ENCODE measurements at regions not wholly inside any gene's neighbourhood (a gene's known extent, or its start where the extent isn't known, plus 50 kb on each side); places are given as distances from the start of the nearest gene placed in this dataset.

GRCh38 chr13:83295686-83296085 lies 586.6 kb downstream of the SLITRK1 start:
- H3K4me3 Mint-ChIP-seq: no peak overlapping the region
- CTCF ChIA-PET: no interaction called here

GRCh38 chr13:83286737-83287136 lies 595.5 kb downstream of the SLITRK1 start:
- H3K4me1 ChIP-seq (ENCODE audit: control insufficient read depth in 1 of 2, extremely low read depth in 1 of 2, insufficient read depth in 2 of 2, low read length in 2 of 2): no peaks in the 10 kb centered on the region
- H3K27ac ChIP-seq (ENCODE audit: low read length): no peak overlapping the region
- Mint-ChIP-seq H3K27ac (no peak overlapping the region), H3K36me3 (no peaks in the 10 kb centered on the region), H3K4me1 (no peaks in the 10 kb centered on the region), H3K4me3 (no peak overlapping the region), H3K9me3 (peaks cover 4 to 16% (median 9%) of the 10 kb centered on the region in 3 donors), H3K27me3 (no peaks in the 10 kb centered on the region)
- peaks cover 2% of the 10 kb centered on the region for H3K9me3 ChIP-seq
- DNase-seq (no peak), ATAC-seq (replicated peaks in 1 of 4) (no peak)
- no peaks in the 10 kb centered on the region for H3K27me3 ChIP-seq (replicated peaks in 1 of 2; ENCODE audit: control insufficient read depth in 2 of 2, extremely low read depth in 1 of 2, insufficient read depth in 2 of 2, low read length in 1 of 2)
- no peak overlapping the region for H3K4me3 ChIP-seq (ENCODE audit: control insufficient read depth in 1 of 2, extremely low read depth in 1 of 2, low read length in 1 of 2)
- POLR2A ChIA-PET: no interaction called here
- no peaks in the 10 kb centered on the region for H3K36me3 ChIP-seq (ENCODE audit: control insufficient read depth in 2 of 2, extremely low read depth in 1 of 2, insufficient read depth in 1 of 2, low read length in 1 of 2)
- CTCF ChIA-PET: no interaction called here

More at GRCh38 chr13:83295686-83296085, 586.6 kb downstream of the SLITRK1 start:
- Mint-ChIP-seq H3K4me1 (no peaks in the 10 kb centered on the region), H3K9me3 (peaks cover 15 to 30% (median 17%) of the 10 kb centered on the region in 3 donors), H3K36me3 (no peaks in the 10 kb centered on the region), H3K27me3 (no peaks in the 10 kb centered on the region), H3K27ac (no peak overlapping the region)
- no peak for ATAC-seq (replicated peaks in 1 of 4)
- Histone ChIP-seq H3K36me3 (ENCODE audit: control insufficient read depth in 2 of 2, extremely low read depth in 1 of 2, insufficient read depth in 1 of 2, low read length in 1 of 2) (no peaks in the 10 kb centered on the region), H3K4me3 (ENCODE audit: control insufficient read depth in 1 of 2, extremely low read depth in 1 of 2, low read length in 1 of 2) (no peak overlapping the region), H3K4me1 (ENCODE audit: control insufficient read depth in 1 of 2, extremely low read depth in 1 of 2, insufficient read depth in 2 of 2, low read length in 2 of 2) (no peaks in the 10 kb centered on the region), H3K9me3 (no peaks in the 10 kb centered on the region), H3K27me3 (replicated peaks in 1 of 2; ENCODE audit: control insufficient read depth in 2 of 2, extremely low read depth in 1 of 2, insufficient read depth in 2 of 2, low read length in 1 of 2) (no peaks in the 10 kb centered on the region), H3K27ac (ENCODE audit: low read length) (no peak overlapping the region)
- no peak for DNase-seq
- POLR2A ChIA-PET: no interaction called here

- Mint-ChIP-seq H3K27ac (no peak overlapping the region), H3K36me3 (no peaks in the 10 kb centered on the region), H3K4me1 (no peaks in the 10 kb centered on the region), H3K4me3 (no peak overlapping the region), H3K9me3 (peaks cover 0 to 11% (median 4%) of the 10 kb centered on the region in 3 donors), H3K27me3 (no peaks in the 10 kb centered on the region)
- ATAC-seq (replicated peaks in 1 of 4) (no peak), DNase-seq (no peak)
- ChIA-PET CTCF (no interaction called here), POLR2A (no interaction called here)
- 80% methylated on average over 1 of the region's 1 CpG for WGBS (ENCODE audit: insufficient coverage)
- Histone ChIP-seq H3K9me3 (peaks cover 5% of the 10 kb centered on the region), H3K27ac (ENCODE audit: low read length) (no peak overlapping the region), H3K27me3 (replicated peaks in 1 of 2; ENCODE audit: control insufficient read depth in 2 of 2, extremely low read depth in 1 of 2, insufficient read depth in 2 of 2, low read length in 1 of 2) (no peaks in the 10 kb centered on the region), H3K4me1 (ENCODE audit: control insufficient read depth in 1 of 2, extremely low read depth in 1 of 2, insufficient read depth in 2 of 2, low read length in 2 of 2) (no peaks in the 10 kb centered on the region), H3K4me3 (ENCODE audit: control insufficient read depth in 1 of 2, extremely low read depth in 1 of 2, low read length in 1 of 2) (no peak overlapping the region), H3K36me3 (ENCODE audit: control insufficient read depth in 2 of 2, extremely low read depth in 1 of 2, insufficient read depth in 1 of 2, low read length in 1 of 2) (no peaks in the 10 kb centered on the region)
Observed at GRCh38 chr13:83281654-83282053, 600.6 kb downstream of the SLITRK1 start.

- Mint-ChIP-seq H3K27ac (no peak overlapping the region), H3K4me1 (no peaks in the 10 kb centered on the region), H3K36me3 (no peaks in the 10 kb centered on the region), H3K27me3 (no peaks in the 10 kb centered on the region), H3K4me3 (no peak overlapping the region), H3K9me3 (peaks cover 0 to 12% (median 5%) of the 10 kb centered on the region in 3 donors)
- H3K27ac ChIP-seq (ENCODE audit: low read length): no peak overlapping the region
- no peaks in the 10 kb centered on the region for H3K9me3 ChIP-seq
- H3K4me3 ChIP-seq (ENCODE audit: control insufficient read depth in 1 of 2, extremely low read depth in 1 of 2, low read length in 1 of 2): no peak overlapping the region
- H3K36me3 ChIP-seq (ENCODE audit: control insufficient read depth in 2 of 2, extremely low read depth in 1 of 2, insufficient read depth in 1 of 2, low read length in 1 of 2): no peaks in the 10 kb centered on the region
- no peaks in the 10 kb centered on the region for H3K4me1 ChIP-seq (ENCODE audit: control insufficient read depth in 1 of 2, extremely low read depth in 1 of 2, insufficient read depth in 2 of 2, low read length in 2 of 2)
- no peaks in the 10 kb centered on the region for H3K27me3 ChIP-seq (replicated peaks in 1 of 2; ENCODE audit: control insufficient read depth in 2 of 2, extremely low read depth in 1 of 2, insufficient read depth in 2 of 2, low read length in 1 of 2)
- DNase-seq: no peak
- CTCF ChIA-PET: no interaction called here
- POLR2A ChIA-PET: no interaction called here
- no peak for ATAC-seq (replicated peaks in 1 of 4)
Observed at GRCh38 chr13:83274679-83275078, 607.6 kb downstream of the SLITRK1 start.

- CTCF ChIA-PET: no interaction called here
- POLR2A ChIA-PET: no interaction called here
- Histone ChIP-seq H3K27ac (ENCODE audit: low read length) (no peak overlapping the region), H3K4me3 (ENCODE audit: control insufficient read depth in 1 of 2, extremely low read depth in 1 of 2, low read length in 1 of 2) (no peak overlapping the region), H3K4me1 (ENCODE audit: control insufficient read depth in 1 of 2, extremely low read depth in 1 of 2, insufficient read depth in 2 of 2, low read length in 2 of 2) (no peaks in the 10 kb centered on the region), H3K36me3 (ENCODE audit: control insufficient read depth in 2 of 2, extremely low read depth in 1 of 2, insufficient read depth in 1 of 2, low read length in 1 of 2) (no peaks in the 10 kb centered on the region), H3K27me3 (replicated peaks in 1 of 2; ENCODE audit: control insufficient read depth in 2 of 2, extremely low read depth in 1 of 2, insufficient read depth in 2 of 2, low read length in 1 of 2) (no peaks in the 10 kb centered on the region), H3K9me3 (no peaks in the 10 kb centered on the region)
- no CpG with 5 or more reads among the region's 1 CpG for WGBS (ENCODE audit: insufficient coverage)
- Mint-ChIP-seq H3K9me3 (peaks cover 0 to 16% (median 5%) of the 10 kb centered on the region in 3 donors), H3K4me1 (no peaks in the 10 kb centered on the region), H3K4me3 (no peak overlapping the region), H3K27ac (no peak overlapping the region), H3K36me3 (no peaks in the 10 kb centered on the region), H3K27me3 (no peaks in the 10 kb centered on the region)
- DNase-seq (no peak), ATAC-seq (replicated peaks in 1 of 4) (no peak)
Observed at GRCh38 chr13:83272652-83273240, 609.5 kb downstream of the SLITRK1 start.

- H3K4me3 Mint-ChIP-seq: no peak overlapping the region
- POLR2A ChIA-PET: no interaction called here
- CTCF ChIA-PET: no interaction called here
- DNase-seq: no peak
- Histone ChIP-seq H3K27me3 (replicated peaks in 1 of 2; ENCODE audit: control insufficient read depth in 2 of 2, extremely low read depth in 1 of 2, insufficient read depth in 2 of 2, low read length in 1 of 2) (no peaks in the 10 kb centered on the region), H3K9me3 (no peaks in the 10 kb centered on the region), H3K27ac (ENCODE audit: low read length) (no peak overlapping the region), H3K4me1 (ENCODE audit: control insufficient read depth in 1 of 2, extremely low read depth in 1 of 2, insufficient read depth in 2 of 2, low read length in 2 of 2) (no peaks in the 10 kb centered on the region), H3K4me3 (ENCODE audit: control insufficient read depth in 1 of 2, extremely low read depth in 1 of 2, low read length in 1 of 2) (no peak overlapping the region), H3K36me3 (ENCODE audit: control insufficient read depth in 2 of 2, extremely low read depth in 1 of 2, insufficient read depth in 1 of 2, low read length in 1 of 2) (no peaks in the 10 kb centered on the region)
- H3K27me3 Mint-ChIP-seq: no peaks in the 10 kb centered on the region
- WGBS (ENCODE audit: insufficient coverage): no CpG with 5 or more reads among the region's 1 CpG
- H3K9me3 Mint-ChIP-seq: peaks cover 0 to 18% (median 5%) of the 10 kb centered on the region in 3 donors
- H3K4me1 Mint-ChIP-seq: no peaks in the 10 kb centered on the region
- no peaks in the 10 kb centered on the region for H3K36me3 Mint-ChIP-seq
- ATAC-seq (replicated peaks in 1 of 4): no peak
- no peak overlapping the region for H3K27ac Mint-ChIP-seq
Observed at GRCh38 chr13:83272076-83272475, 610.2 kb downstream of the SLITRK1 start.

GRCh38 chr13:83265279-83265678 lies 617.0 kb downstream of the SLITRK1 start:
- Histone ChIP-seq H3K9me3 (no peaks in the 10 kb centered on the region), H3K27ac (ENCODE audit: low read length) (no peak overlapping the region), H3K4me1 (ENCODE audit: control insufficient read depth in 1 of 2, extremely low read depth in 1 of 2, insufficient read depth in 2 of 2, low read length in 2 of 2) (no peaks in the 10 kb centered on the region), H3K36me3 (ENCODE audit: control insufficient read depth in 2 of 2, extremely low read depth in 1 of 2, insufficient read depth in 1 of 2, low read length in 1 of 2) (no peaks in the 10 kb centered on the region), H3K27me3 (replicated peaks in 1 of 2; ENCODE audit: control insufficient read depth in 2 of 2, extremely low read depth in 1 of 2, insufficient read depth in 2 of 2, low read length in 1 of 2) (no peaks in the 10 kb centered on the region), H3K4me3 (ENCODE audit: control insufficient read depth in 1 of 2, extremely low read depth in 1 of 2, low read length in 1 of 2) (no peak overlapping the region)
- Mint-ChIP-seq H3K4me3 (no peak overlapping the region), H3K36me3 (no peaks in the 10 kb centered on the region), H3K27ac (no peak overlapping the region), H3K4me1 (no peaks in the 10 kb centered on the region), H3K9me3 (peaks cover 0 to 33% (median 17%) of the 10 kb centered on the region in 3 donors), H3K27me3 (no peaks in the 10 kb centered on the region)
- POLR2A ChIA-PET: no interaction called here
- CTCF ChIA-PET: interaction anchor here in 1 of 2 donors (0.6 kb wide), 1 partner anchor 431 kb away, joined by 3 read pairs; no protein-coding TSS in a partner anchor
- DNase-seq: no peak
- no CpG with 5 or more reads among the region's 5 CpGs for WGBS (ENCODE audit: insufficient coverage)
- ATAC-seq (replicated peaks in 1 of 4): no peak
